ENCODE measurements at regions not wholly inside any gene's neighbourhood (a gene's known extent, or its start where the extent isn't known, plus 50 kb on each side); places are given as distances from the start of the nearest gene placed in this dataset.

DNA sequence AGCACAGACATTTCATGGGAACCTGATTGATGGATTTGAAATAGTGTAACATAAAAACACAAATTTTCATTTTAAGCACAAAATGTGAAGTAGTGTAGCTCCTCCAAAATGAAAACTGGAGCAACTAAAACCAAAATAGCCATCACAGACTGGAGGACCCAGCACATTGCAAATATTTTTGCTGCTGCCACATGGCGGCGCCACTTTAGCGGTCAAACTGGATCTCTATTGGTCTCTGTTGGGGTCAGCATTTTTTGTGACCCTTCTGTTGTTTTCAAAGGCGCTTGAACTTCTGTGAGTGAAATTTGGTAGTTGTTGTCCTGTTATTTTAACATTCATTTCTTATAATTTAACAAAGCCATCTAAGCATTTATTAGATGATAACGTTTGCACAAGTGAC is 259.9 kb downstream of the IL20RB start:
- TF ChIP-seq, protein P1, sequence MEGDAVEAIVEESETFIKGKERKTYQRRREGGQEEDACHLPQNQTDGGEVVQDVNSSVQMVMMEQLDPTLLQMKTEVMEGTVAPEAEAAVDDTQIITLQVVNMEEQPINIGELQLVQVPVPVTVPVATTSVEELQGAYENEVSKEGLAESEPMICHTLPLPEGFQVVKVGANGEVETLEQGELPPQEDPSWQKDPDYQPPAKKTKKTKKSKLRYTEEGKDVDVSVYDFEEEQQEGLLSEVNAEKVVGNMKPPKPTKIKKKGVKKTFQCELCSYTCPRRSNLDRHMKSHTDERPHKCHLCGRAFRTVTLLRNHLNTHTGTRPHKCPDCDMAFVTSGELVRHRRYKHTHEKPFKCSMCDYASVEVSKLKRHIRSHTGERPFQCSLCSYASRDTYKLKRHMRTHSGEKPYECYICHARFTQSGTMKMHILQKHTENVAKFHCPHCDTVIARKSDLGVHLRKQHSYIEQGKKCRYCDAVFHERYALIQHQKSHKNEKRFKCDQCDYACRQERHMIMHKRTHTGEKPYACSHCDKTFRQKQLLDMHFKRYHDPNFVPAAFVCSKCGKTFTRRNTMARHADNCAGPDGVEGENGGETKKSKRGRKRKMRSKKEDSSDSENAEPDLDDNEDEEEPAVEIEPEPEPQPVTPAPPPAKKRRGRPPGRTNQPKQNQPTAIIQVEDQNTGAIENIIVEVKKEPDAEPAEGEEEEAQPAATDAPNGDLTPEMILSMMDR (conservative IDR thresholded peaks at IDR 0.05; ENCODE audit: low read length) = peak; percentile 55
- no peak for TF ChIP-seq EZH2phosphoT487 (IDR thresholded peaks at IDR 0.05; ENCODE audit: borderline replicate concordance)
